Brain microvascular endothelial cell (primary cell): ENCODE measurements at regions not wholly inside any gene's neighbourhood (a gene's known extent, or its start where the extent isn't known, plus 50 kb on each side); places are given as distances from the start of the nearest gene placed in this dataset.
A peak's percentile ranks its signal among the peaks of the same experiment; 100 is the strongest.

ENCODE experiments used
- DNase-seq: peaks from one replicate; pipeline ENCODE4 v3.0.0-alpha.2; 2020
- H3K27ac ChIP-seq: fragments of 250-450 bp; sonication (Bioruptor Pico); 2 replicates; pipeline ENCODE4 v1.5.1; 2020; ENCODE audit warnings: mild to moderate bottlenecking, moderate library complexity
- H3K27me3 ChIP-seq: fragments of 250-450 bp; sonication (Bioruptor Pico); replicated peaks from 2 replicates; pipeline ENCODE4 v1.5.1; 2020; ENCODE audit warnings: mild to moderate bottlenecking
- H3K36me3 ChIP-seq: fragments of 250-450 bp; sonication (Bioruptor Pico); replicated peaks from 2 replicates; pipeline ENCODE4 v1.5.1; 2020; ENCODE audit warnings: mild to moderate bottlenecking
- H3K4me3 ChIP-seq: 2 replicates; pipeline ENCODE4 v1.5.1; 2011; ENCODE audit warnings: low read depth, mild to moderate bottlenecking, control low read depth, low read length, moderate library complexity
- in situ Hi-C: cut with HindIII; loops from 2 replicates; pipeline ENCODE4 v1.10.0; 2017; ENCODE audit warnings: low sequenced_read_pairs, low pct_ligation_motif_present
- TF ChIP-seq, protein P1 (sequence below): IDR thresholded peaks from 2 replicates; pipeline ENCODE4 v1.5.1; 2011; ENCODE audit warnings: low read depth, mild to moderate bottlenecking, moderate library complexity, low read length, control low read depth, inconsistent platforms; ENCODE audit errors: missing control alignments

- Histone ChIP-seq H3K27me3 (no peaks in the 10 kb centered on the region), H3K36me3 (no peaks in the 10 kb centered on the region), H3K27ac (no peak overlapping the region), H3K4me3 (no peak overlapping the region)
- in situ Hi-C loops = no loop called here
- no peak for DNase-seq
- TF ChIP-seq, protein P1, sequence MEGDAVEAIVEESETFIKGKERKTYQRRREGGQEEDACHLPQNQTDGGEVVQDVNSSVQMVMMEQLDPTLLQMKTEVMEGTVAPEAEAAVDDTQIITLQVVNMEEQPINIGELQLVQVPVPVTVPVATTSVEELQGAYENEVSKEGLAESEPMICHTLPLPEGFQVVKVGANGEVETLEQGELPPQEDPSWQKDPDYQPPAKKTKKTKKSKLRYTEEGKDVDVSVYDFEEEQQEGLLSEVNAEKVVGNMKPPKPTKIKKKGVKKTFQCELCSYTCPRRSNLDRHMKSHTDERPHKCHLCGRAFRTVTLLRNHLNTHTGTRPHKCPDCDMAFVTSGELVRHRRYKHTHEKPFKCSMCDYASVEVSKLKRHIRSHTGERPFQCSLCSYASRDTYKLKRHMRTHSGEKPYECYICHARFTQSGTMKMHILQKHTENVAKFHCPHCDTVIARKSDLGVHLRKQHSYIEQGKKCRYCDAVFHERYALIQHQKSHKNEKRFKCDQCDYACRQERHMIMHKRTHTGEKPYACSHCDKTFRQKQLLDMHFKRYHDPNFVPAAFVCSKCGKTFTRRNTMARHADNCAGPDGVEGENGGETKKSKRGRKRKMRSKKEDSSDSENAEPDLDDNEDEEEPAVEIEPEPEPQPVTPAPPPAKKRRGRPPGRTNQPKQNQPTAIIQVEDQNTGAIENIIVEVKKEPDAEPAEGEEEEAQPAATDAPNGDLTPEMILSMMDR = no peak
Observed at GRCh38 chr5:174839196-174839595, 114.8 kb downstream of the MSX2 start.

DNA sequence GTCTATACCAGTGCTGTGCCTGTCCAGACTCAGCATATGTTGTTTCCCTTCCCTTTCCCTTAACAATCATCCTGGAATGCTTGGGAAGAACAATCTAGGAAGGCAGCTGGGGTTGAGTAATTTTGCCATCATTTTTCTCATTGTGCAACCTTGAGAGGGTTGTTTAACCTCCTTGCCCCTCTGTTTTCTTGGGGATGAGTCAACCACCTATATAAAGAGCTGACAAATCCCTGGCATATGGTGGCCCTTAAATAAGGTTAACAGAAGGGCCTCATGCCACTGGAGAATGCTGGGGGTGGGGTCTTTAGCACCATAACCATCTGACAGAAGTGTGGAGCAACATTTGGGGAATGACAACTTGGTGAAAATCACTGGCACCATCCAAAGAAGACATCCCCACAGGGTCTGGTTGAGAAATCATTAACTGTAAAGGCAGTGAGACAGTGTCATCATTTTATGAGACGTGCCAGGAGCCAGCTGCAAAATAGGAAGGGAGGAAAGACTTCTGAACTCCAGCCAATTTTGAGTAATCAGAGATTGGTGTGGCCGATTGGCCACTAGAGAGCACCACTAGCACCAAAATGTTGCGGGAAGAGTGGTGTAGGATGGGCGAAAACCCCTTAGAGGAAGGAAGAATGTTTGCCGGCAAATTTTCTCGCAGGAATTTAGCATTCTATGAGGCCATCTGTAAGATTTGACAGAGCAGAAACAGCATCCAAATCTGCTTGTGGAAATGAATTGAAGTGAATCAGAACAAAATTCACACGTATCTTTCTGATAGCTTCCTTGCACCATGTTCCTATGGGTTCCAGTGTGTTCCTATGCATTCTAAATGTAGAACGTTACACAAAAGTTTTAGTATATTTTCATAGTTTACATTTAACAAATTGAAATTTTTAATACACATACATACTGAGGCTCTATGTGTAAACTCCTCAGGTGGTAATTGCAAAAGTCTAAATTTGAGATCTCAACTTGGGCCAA, 113.8 kb downstream of the MSX2 start:
- TF ChIP-seq, protein P1 = peak; percentile 13
- Histone ChIP-seq H3K27ac (no peak overlapping the region), H3K36me3 (no peaks in the 10 kb centered on the region), H3K4me3 (no peak overlapping the region), H3K27me3 (no peaks in the 10 kb centered on the region)
- peak; percentile 14 for DNase-seq
- in situ Hi-C loops = no loop called here

DNA sequence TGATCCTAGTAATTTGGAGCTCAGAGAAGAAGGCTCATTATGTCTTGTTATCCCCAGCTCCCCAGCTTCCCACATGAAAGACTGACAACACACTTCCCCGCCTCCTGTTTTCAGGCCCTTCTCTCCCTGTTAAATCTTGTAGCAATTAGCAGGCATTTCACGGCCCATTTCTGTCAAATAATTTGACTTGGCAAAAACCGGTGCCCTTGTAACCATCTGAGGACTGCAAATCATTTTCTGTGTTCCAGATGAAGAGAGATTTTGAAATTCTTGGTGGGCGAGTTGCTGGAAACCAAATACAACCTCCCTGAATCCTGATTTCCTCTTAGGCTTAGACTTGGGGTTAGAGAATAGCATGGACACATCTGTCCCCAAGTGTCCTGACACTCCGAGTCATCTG, 109.7 kb downstream of the MSX2 start:
- H3K36me3 ChIP-seq = no peaks in the 10 kb centered on the region
- DNase-seq = no peak
- no peak overlapping the region for H3K4me3 ChIP-seq
- no peak overlapping the region for H3K27ac ChIP-seq
- in situ Hi-C loops = no loop called here
- H3K27me3 ChIP-seq = no peaks in the 10 kb centered on the region
- TF ChIP-seq, protein P1 = no peak

GRCh38 chr5:174832811-174833210, 108.4 kb downstream of the MSX2 start:
- DNase-seq = no peak
- no peaks in the 10 kb centered on the region for H3K27me3 ChIP-seq
- no peak overlapping the region for H3K27ac ChIP-seq
- no peaks in the 10 kb centered on the region for H3K36me3 ChIP-seq
- in situ Hi-C loops = no loop called here
- H3K4me3 ChIP-seq = no peak overlapping the region
- TF ChIP-seq, protein P1 = no peak

DNA sequence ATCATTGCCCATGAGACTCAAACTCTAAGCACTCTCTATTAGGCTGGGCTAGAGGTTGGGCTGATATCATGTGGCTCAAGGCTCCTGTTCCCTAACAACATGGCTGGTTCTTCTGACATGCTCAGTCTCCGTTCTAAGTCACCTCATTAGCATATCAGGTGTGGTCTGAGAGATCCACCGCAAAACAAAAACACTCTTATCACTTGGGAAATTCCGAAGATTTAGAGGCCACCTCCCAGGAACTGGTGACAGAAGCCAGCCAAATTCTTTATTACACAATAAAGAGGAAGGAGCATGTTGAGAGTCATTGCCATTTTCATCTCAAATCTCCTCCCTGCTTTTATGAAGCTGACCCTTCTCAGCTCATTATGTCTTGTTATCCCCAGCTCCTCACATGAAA, 107.6 kb downstream of the MSX2 start:
- H3K27me3 ChIP-seq = no peaks in the 10 kb centered on the region
- DNase-seq = no peak
- no peak overlapping the region for H3K27ac ChIP-seq
- in situ Hi-C loops = no loop called here
- no peaks in the 10 kb centered on the region for H3K36me3 ChIP-seq
- TF ChIP-seq, protein P1 = no peak
- H3K4me3 ChIP-seq = no peak overlapping the region
